GM18499 (cell line): ENCODE measurements at regions not wholly inside any gene's neighbourhood (a gene's known extent, or its start where the extent isn't known, plus 50 kb on each side); places are given as distances from the start of the nearest gene placed in this dataset.
"Not testable (repeated sequence)": the region's sequence is repeated elsewhere in the genome, so short reads cannot be mapped to it uniquely, and the experiment has no call there.

Experiments
- ATAC-seq: cut with Tn5 transposase; IDR thresholded peaks from one replicate; pipeline ENCODE4 v1.9.1; 2021; ENCODE audit warnings: moderate number of reproducible peaks; ENCODE audit not compliant: insufficient read depth, unreplicated experiment

GRCh38 chr12:60227916-60228315, 632.1 kb downstream of the SLC16A7 start:
- ATAC-seq: no peak

GRCh38 chr12:60230056-60230455, 634.2 kb downstream of the SLC16A7 start:
- no peak for ATAC-seq

- ATAC-seq: no peak
These were observed 635.5 kb downstream of the SLC16A7 start for GRCh38 chr12:60231303-60231702.

- no peak for ATAC-seq
These were observed 636.4 kb downstream of the SLC16A7 start for GRCh38 chr12:60231976-60232907.

- not testable (repeated sequence) for ATAC-seq
These were observed 638.9 kb downstream of the SLC16A7 start for GRCh38 chr12:60234611-60235195.

- ATAC-seq: no peak
These were observed 639.4 kb downstream of the SLC16A7 start for GRCh38 chr12:60235261-60235660.

GRCh38 chr12:60236416-60236815, 640.6 kb downstream of the SLC16A7 start:
- not testable (repeated sequence) for ATAC-seq

- ATAC-seq: no peak
These were observed 645.1 kb downstream of the SLC16A7 start for GRCh38 chr12:60240891-60241290.

- no peak for ATAC-seq
These were observed 655.3 kb downstream of the SLC16A7 start for GRCh38 chr12:60251091-60251490.

GRCh38 chr12:60252359-60253096, 656.7 kb downstream of the SLC16A7 start:
- ATAC-seq: no peak

- ATAC-seq: no peak
These were observed 659.2 kb downstream of the SLC16A7 start for GRCh38 chr12:60255044-60255443.

- no peak for ATAC-seq
These were observed 661.2 kb downstream of the SLC16A7 start for GRCh38 chr12:60257063-60257462.

GRCh38 chr12:60259225-60259624, 663.4 kb downstream of the SLC16A7 start:
- no peak for ATAC-seq

- no peak for ATAC-seq
These were observed 666.5 kb downstream of the SLC16A7 start for GRCh38 chr12:60262378-60262777.

GRCh38 chr12:60263161-60263560, 667.3 kb downstream of the SLC16A7 start:
- ATAC-seq: no peak

GRCh38 chr12:60263836-60264493, 668.1 kb downstream of the SLC16A7 start:
- ATAC-seq: no peak

- no peak for ATAC-seq
These were observed 669.9 kb downstream of the SLC16A7 start for GRCh38 chr12:60265741-60266140.

- no peak for ATAC-seq
These were observed 670.6 kb downstream of the SLC16A7 start for GRCh38 chr12:60266381-60266852.

GRCh38 chr12:60269611-60270269, 673.9 kb downstream of the SLC16A7 start:
- ATAC-seq: no peak

GRCh38 chr12:60271816-60272215, 676.0 kb downstream of the SLC16A7 start:
- no peak for ATAC-seq
